ENCODE measurements at regions not wholly inside any gene's neighbourhood (a gene's known extent, or its start where the extent isn't known, plus 50 kb on each side); places are given as distances from the start of the nearest gene placed in this dataset.

GRCh38 chr14:35229084-35229791 lies 62.9 kb upstream of the PSMA6 start:
- peak; percentile 45 for TF ChIP-seq CTCF (IDR thresholded peaks at IDR 0.05; ENCODE audit: low read depth, low read length)
- Histone ChIP-seq H3K9me3 (no peaks in the 10 kb centered on the region), H3K27me3 (no peaks in the 10 kb centered on the region), H3K4me3 (ENCODE audit: low read depth, low read length) (no peak overlapping the region), H3K36me3 (no peaks in the 10 kb centered on the region), H3K4me1 (peaks cover 14% of the 10 kb centered on the region)
- DNase-seq: no peak

GRCh38 chr14:35229792-35230089 lies 62.4 kb upstream of the PSMA6 start:
- Histone ChIP-seq H3K9me3 (no peaks in the 10 kb centered on the region), H3K4me3 (ENCODE audit: low read depth, low read length) (no peak overlapping the region), H3K27me3 (no peaks in the 10 kb centered on the region), H3K4me1 (peaks cover 14% of the 10 kb centered on the region), H3K36me3 (no peaks in the 10 kb centered on the region)
- DNase-seq: no peak
- no peak for TF ChIP-seq CTCF (IDR thresholded peaks at IDR 0.05; ENCODE audit: low read depth, low read length)

DNA sequence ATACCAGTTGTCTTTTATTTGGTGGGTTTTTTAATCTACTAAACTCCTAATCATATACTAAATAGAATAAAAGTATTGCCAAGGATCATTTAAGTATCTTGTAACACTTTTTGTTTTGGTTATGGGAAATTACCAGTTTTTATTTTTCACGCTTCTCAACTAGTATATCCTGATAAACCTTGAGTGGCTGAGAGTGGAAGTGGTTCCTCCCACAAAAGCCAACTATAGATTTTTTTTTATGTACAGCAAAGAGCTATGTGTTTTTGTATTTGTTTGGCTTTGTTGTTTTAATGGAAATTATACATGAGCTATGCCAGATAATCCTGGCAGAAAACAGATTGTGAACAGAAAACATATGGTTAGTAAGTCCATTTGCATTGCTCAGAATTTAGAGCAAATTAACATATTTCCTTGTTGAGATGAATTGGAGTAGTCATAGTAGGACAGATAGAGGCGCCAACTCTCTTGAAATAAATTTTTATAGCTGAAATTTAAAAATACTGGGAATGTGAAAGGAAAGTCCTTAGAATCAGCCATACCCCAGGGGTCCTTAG lies 60.9 kb upstream of the PSMA6 start:
- H3K4me3 ChIP-seq (ENCODE audit: low read depth, low read length): no peak overlapping the region
- no peak for TF ChIP-seq CTCF (IDR thresholded peaks at IDR 0.05; ENCODE audit: low read depth, low read length)
- no peaks in the 10 kb centered on the region for H3K27me3 ChIP-seq
- H3K4me1 ChIP-seq: peaks cover 14% of the 10 kb centered on the region
- DNase-seq: no peak
- no peaks in the 10 kb centered on the region for H3K9me3 ChIP-seq
- H3K36me3 ChIP-seq: no peaks in the 10 kb centered on the region

DNA sequence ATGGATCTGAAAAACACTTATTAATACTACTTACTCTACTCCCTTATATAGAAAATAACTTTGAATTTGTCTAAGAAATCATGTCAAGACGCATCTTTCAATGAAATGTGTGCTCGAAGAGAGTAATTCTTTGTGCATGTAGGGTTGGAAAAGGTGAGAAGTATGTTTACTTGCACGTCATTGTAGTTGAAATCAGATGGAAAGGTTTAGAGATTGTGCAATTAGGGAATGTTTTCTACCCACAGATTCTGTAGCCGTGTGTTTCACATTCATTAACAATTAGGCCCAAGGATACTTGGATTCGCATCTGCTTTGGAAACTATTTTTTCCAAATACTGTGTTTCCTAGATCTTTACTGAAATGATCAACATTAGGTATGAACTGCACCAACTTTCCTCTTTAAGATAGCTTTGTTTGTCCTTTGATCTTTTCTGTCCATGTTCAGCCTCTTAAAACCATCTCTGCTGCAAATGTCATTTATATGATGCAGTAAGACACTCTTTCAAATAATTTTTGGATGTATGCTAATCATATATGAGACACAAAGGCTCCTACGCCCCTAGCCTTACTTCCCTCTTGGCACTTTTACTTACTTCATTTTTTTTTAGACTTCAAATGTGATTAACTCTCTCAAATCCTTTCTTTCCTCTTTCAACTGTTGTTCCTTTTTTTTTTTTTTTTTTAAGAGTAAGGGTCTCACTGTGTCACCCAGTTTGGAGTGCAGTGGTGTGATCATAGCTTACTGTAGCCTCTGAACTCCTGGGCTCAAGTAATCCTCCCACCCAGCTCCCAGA lies 58.0 kb upstream of the PSMA6 start:
- Histone ChIP-seq H3K9me3 (no peaks in the 10 kb centered on the region), H3K4me3 (ENCODE audit: low read depth, low read length) (no peak overlapping the region), H3K36me3 (no peaks in the 10 kb centered on the region), H3K4me1 (peaks cover 14% of the 10 kb centered on the region), H3K27me3 (no peaks in the 10 kb centered on the region)
- no peak for TF ChIP-seq CTCF (IDR thresholded peaks at IDR 0.05; ENCODE audit: low read depth, low read length)
- no peak for DNase-seq

- H3K9me3 ChIP-seq: no peaks in the 10 kb centered on the region
- H3K36me3 ChIP-seq: no peaks in the 10 kb centered on the region
- peaks cover 14% of the 10 kb centered on the region for H3K4me1 ChIP-seq
- H3K4me3 ChIP-seq (ENCODE audit: low read depth, low read length): no peak overlapping the region
- no peak for DNase-seq
- no peak for TF ChIP-seq CTCF (IDR thresholded peaks at IDR 0.05; ENCODE audit: low read depth, low read length)
- H3K27me3 ChIP-seq: no peaks in the 10 kb centered on the region
Measured at GRCh38 chr14:35235840-35236239, 56.3 kb upstream of the PSMA6 start.

DNA sequence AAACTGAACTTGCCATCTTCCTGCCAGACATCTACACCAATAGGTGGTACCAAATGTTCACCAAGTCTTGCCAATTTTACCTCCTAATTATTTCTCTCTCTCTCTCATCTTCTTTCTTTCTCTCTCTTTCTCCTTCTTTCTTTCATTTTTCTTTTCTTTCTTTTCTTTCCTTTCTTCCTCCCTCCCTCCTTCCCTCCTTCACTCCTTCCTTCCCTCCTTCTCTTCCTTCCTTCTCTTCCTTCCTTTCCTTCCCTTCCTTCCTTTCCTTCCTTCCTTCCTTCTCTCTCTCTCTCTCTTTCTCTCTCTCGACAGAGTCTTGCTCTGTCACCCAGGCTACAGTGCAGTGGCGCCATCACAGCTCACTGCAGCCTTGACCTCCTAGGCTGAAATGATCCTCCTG lies 55.4 kb upstream of the PSMA6 start:
- DNase-seq: no peak
- Histone ChIP-seq H3K9me3 (no peaks in the 10 kb centered on the region), H3K36me3 (no peaks in the 10 kb centered on the region), H3K4me1 (peaks cover 10% of the 10 kb centered on the region), H3K27me3 (no peaks in the 10 kb centered on the region), H3K4me3 (ENCODE audit: low read depth, low read length) (no peak overlapping the region)
- no peak for TF ChIP-seq CTCF (IDR thresholded peaks at IDR 0.05; ENCODE audit: low read depth, low read length)
